Testis (tissue), 2 donors: ENCODE measurements at regions not wholly inside any gene's neighbourhood (a gene's known extent, or its start where the extent isn't known, plus 50 kb on each side); places are given as distances from the start of the nearest gene placed in this dataset.

ENCODE experiments used
- POLR2A ChIP-seq: fragments of 450-650 bp; IDR thresholded peaks from one replicate; pipeline ENCODE4 v1.6.1; 2017; ENCODE audit warnings: antibody characterized with exemption, mild to moderate bottlenecking, moderate library complexity
- TF ChIP-seq, protein P1 (sequence below), 3 experiments: fragments of 450-650 bp in 2 of 3; fragments of 200-600 bp in 1 of 3; sonication (generic) in 1 of 3; IDR thresholded peaks; one replicate each; pipeline ENCODE4 v1.5.1; 2016 to 2019; ENCODE audit warnings: antibody characterized with exemption in 3 of 3, mild to moderate bottlenecking in 2 of 3, moderate library complexity in 1 of 3

DNA sequence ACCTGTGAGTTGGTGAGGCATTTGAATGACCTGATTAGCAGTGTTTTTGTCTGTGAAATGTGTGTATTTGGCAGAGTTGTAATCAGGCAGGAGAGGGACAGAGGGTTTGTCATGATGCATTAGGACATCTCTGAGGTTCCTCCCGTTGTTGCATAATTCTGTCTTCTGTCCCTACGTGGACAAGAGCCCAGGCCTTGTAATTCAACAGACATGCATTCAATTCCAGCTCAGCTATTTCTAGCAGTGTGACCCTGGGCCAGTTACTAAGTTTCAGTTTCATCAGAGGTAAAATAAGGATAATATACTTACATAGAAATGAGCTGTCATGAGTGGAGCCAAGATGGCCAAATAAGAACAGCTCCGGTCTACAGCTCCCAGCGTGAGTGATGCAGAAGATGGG lies 208.6 kb downstream of the SLC38A4 start:
- TF ChIP-seq, protein P1, sequence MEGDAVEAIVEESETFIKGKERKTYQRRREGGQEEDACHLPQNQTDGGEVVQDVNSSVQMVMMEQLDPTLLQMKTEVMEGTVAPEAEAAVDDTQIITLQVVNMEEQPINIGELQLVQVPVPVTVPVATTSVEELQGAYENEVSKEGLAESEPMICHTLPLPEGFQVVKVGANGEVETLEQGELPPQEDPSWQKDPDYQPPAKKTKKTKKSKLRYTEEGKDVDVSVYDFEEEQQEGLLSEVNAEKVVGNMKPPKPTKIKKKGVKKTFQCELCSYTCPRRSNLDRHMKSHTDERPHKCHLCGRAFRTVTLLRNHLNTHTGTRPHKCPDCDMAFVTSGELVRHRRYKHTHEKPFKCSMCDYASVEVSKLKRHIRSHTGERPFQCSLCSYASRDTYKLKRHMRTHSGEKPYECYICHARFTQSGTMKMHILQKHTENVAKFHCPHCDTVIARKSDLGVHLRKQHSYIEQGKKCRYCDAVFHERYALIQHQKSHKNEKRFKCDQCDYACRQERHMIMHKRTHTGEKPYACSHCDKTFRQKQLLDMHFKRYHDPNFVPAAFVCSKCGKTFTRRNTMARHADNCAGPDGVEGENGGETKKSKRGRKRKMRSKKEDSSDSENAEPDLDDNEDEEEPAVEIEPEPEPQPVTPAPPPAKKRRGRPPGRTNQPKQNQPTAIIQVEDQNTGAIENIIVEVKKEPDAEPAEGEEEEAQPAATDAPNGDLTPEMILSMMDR (IDR thresholded peaks at IDR 0.05), result no peak
- TF ChIP-seq POLR2A, result no peak
